ENCODE measurements at regions not wholly inside any gene's neighbourhood (a gene's known extent, or its start where the extent isn't known, plus 50 kb on each side); places are given as distances from the start of the nearest gene placed in this dataset.

GRCh38 chr1:232861107-232861506, 55.9 kb downstream of the MAP10 start:
- TF ChIP-seq POLR2A (IDR thresholded peaks at IDR 0.05) (no peak), CTCF (IDR thresholded peaks at IDR 0.05 in 4 of 5, conservative IDR thresholded peaks at IDR 0.05 in 1 of 5) (no peak)
